GM23248 (cell line): ENCODE measurements at regions not wholly inside any gene's neighbourhood (a gene's known extent, or its start where the extent isn't known, plus 50 kb on each side); places are given as distances from the start of the nearest gene placed in this dataset.
"Not testable (repeated sequence)": the region's sequence is repeated elsewhere in the genome, so short reads cannot be mapped to it uniquely, and the experiment has no call there.

Source experiments
- DNase-seq: peaks from one replicate; pipeline ENCODE4 v3.0.0-alpha.2; 2015
- H2AFZ ChIP-seq: fragments of 200-600 bp; sonication (generic); 2 replicates; pipeline ENCODE4 v1.6.1; 2016; ENCODE audit warnings: antibody characterized with exemption
- H3F3A ChIP-seq: fragments of 200-600 bp; sonication (generic); 2 replicates; pipeline ENCODE4 v1.6.1; 2016; ENCODE audit warnings: mild to moderate bottlenecking, antibody characterized with exemption, mixed run types; ENCODE audit not compliant: insufficient read depth
- H3K27ac ChIP-seq: fragments of 200-600 bp; sonication (generic); 2 replicates; pipeline ENCODE4 v1.5.1; 2016; ENCODE audit warnings: mild to moderate bottlenecking
- H3K27me3 ChIP-seq: fragments of 200-600 bp; sonication (generic); replicated peaks from 2 replicates; pipeline ENCODE4 v1.6.1; 2016; ENCODE audit warnings: mild to moderate bottlenecking; ENCODE audit not compliant: insufficient read depth
- H3K36me3 ChIP-seq: fragments of 200-600 bp; sonication (generic); 2 replicates; pipeline ENCODE4 v1.6.1; 2016; ENCODE audit warnings: low read depth, mild to moderate bottlenecking
- H3K4me1 ChIP-seq: fragments of 200-600 bp; sonication (generic); 2 replicates; pipeline ENCODE4 v1.6.1; 2016; ENCODE audit warnings: mild to moderate bottlenecking; ENCODE audit not compliant: insufficient read depth
- H3K4me2 ChIP-seq: fragments of 200-600 bp; sonication (generic); one replicate; pipeline ENCODE4 v1.6.1; 2016; ENCODE audit warnings: mild to moderate bottlenecking; ENCODE audit not compliant: unreplicated experiment
- H3K4me3 ChIP-seq: fragments of 200-600 bp; sonication (generic); 2 replicates; pipeline ENCODE4 v1.5.1; 2016; ENCODE audit warnings: mild to moderate bottlenecking
- H3K79me2 ChIP-seq: fragments of 200-600 bp; sonication (generic); 2 replicates; pipeline ENCODE4 v1.6.1; 2016; ENCODE audit warnings: mild to moderate bottlenecking; ENCODE audit not compliant: insufficient read depth
- H3K9ac ChIP-seq: fragments of 200-600 bp; sonication (generic); 2 replicates; pipeline ENCODE4 v1.6.1; 2016; ENCODE audit warnings: mild to moderate bottlenecking
- H3K9me2 ChIP-seq: fragments of 200-600 bp; sonication (generic); 2 replicates; pipeline ENCODE4 v1.6.1; 2016; ENCODE audit warnings: mixed run types, mild to moderate bottlenecking, moderate library complexity; ENCODE audit not compliant: insufficient read depth
- H3K9me3 ChIP-seq: fragments of 200-600 bp; sonication (generic); one replicate; pipeline ENCODE4 v1.6.1; 2017; ENCODE audit warnings: low read depth
- H4K20me1 ChIP-seq: fragments of 200-600 bp; sonication (generic); 2 replicates; pipeline ENCODE4 v1.6.0; 2016; ENCODE audit not compliant: insufficient read depth
- EZH2 ChIP-seq: fragments of 200-600 bp; sonication (generic); IDR thresholded peaks from 2 replicates; pipeline ENCODE4 v1.6.1; 2018; ENCODE audit warnings: antibody characterized with exemption, mild to moderate bottlenecking; ENCODE audit not compliant: insufficient read depth, poor library complexity, severe bottlenecking
- EZH2phosphoT487 ChIP-seq: fragments of 200-600 bp; sonication (generic); IDR thresholded peaks from 2 replicates; pipeline ENCODE4 v1.6.1; 2018; ENCODE audit warnings: antibody characterized with exemption, moderate library complexity, mild to moderate bottlenecking, low read depth; ENCODE audit not compliant: insufficient read depth
- WGBS, 2 experiments: methylation state at CpG; one replicate each; pipeline ENCODE4 v1.1.6; 2015 to 2017; ENCODE audit warnings: low lambda C conversion rate in 2 of 2, low coverage in 1 of 2; ENCODE audit errors: missing lambda C conversion rate in 2 of 2; 5-methylcytosine and 5-hydroxymethylcytosine counted together
- in situ Hi-C: fragments of 300-500 bp; cut with MboI; formaldehyde crosslinking; loops from 2 replicates; pipeline ENCODE4 v1.15.0; 2020

DNA sequence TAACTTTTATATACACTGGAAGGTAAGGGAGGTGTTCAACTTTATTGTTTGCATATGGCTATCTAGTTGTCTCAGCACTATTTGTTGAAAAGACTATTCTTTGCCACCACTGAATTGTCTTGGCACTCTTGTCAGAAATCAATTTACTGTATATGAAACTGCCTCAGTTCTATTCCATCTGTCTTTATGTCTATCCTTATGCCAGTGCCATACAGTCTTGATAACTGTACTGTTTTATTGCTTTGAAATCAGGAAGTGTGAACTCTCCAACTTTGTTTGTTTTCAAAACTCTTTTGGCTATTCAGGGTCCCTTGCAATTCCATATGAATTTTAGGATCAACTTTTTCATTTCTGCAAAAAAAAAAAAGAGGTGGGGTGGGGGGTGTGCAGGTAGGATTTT is 77.2 kb downstream of the PRSS23 start:
- H3K36me3 ChIP-seq, result no peaks in the 10 kb centered on the region
- no peak overlapping the region for H3K9ac ChIP-seq
- no peaks in the 10 kb centered on the region for H3K79me2 ChIP-seq
- no peaks in the 10 kb centered on the region for H4K20me1 ChIP-seq
- H3K4me2 ChIP-seq, result no peak overlapping the region
- DNase-seq, result no peak
- H3K4me3 ChIP-seq, result no peak overlapping the region
- in situ Hi-C loops, result loop anchor here (10.0 kb wide), 1 partner anchor 47 kb away; no protein-coding TSS in a partner anchor
- H3K9me2 ChIP-seq, result no peaks in the 10 kb centered on the region
- H3K9me3 ChIP-seq, result no peaks in the 10 kb centered on the region
- peaks cover 7% of the 10 kb centered on the region; the same call in 1 of the 2 replicates for H3K4me1 ChIP-seq
- no peak overlapping the region for H2AFZ ChIP-seq
- TF ChIP-seq EZH2, result no peak
- no peak for TF ChIP-seq EZH2phosphoT487
- no peaks in the 10 kb centered on the region for H3K27me3 ChIP-seq
- no peaks in the 10 kb centered on the region for H3F3A ChIP-seq
- H3K27ac ChIP-seq, result no peak overlapping the region

- not testable (repeated sequence) for H2AFZ ChIP-seq, H3F3A ChIP-seq, H3K27ac ChIP-seq, H3K36me3 ChIP-seq, H3K79me2 ChIP-seq, H3K4me3 ChIP-seq, H3K9me2 ChIP-seq, H3K9me3 ChIP-seq, H3K4me2 ChIP-seq, H4K20me1 ChIP-seq, H3K9ac ChIP-seq, DNase-seq, H3K27me3 ChIP-seq, H3K4me1 ChIP-seq
- 91% methylated on average over 7 of the region's 26 CpGs; no CpG with 5 or more reads in 1 of the 2 experiments for WGBS, 2 experiments
- in situ Hi-C loops, result loop anchor here (10.0 kb wide), 1 partner anchor 46 kb away; no protein-coding TSS in a partner anchor
Observed at GRCh38 chr11:86879241-86879640, 76.0 kb downstream of the FZD4 start.

DNA sequence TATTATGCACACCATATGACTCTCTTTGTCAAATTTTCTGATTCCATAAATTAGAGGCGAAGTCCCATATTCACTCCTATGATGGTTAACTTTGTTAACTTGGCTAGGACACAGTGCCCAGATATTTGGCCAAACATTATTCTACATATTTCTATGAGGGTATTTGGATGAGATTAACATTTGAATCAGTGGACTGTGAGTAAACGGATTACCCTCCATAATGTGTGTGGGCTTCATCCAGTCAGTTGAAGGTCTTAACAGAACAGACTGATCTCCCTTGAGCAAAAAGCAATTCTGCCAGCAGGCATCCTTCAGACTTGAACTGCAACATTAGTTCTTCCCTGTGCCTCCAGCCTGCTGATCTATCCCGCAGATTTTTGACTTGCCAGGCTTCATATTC is 69.9 kb downstream of the FZD4 start:
- peaks cover 15% of the 10 kb centered on the region for H3F3A ChIP-seq
- no peak overlapping the region for H2AFZ ChIP-seq
- H3K4me2 ChIP-seq, result no peak overlapping the region
- H3K36me3 ChIP-seq, result no peaks in the 10 kb centered on the region
- no peaks in the 10 kb centered on the region for H3K27me3 ChIP-seq
- 93 to 95% methylated on average over 3 of the region's 3 CpGs for WGBS, 2 experiments
- H3K9me2 ChIP-seq, result no peaks in the 10 kb centered on the region
- no peak overlapping the region for H3K27ac ChIP-seq
- TF ChIP-seq EZH2phosphoT487 (no peak), EZH2 (no peak)
- H3K9me3 ChIP-seq, result no peaks in the 10 kb centered on the region
- no peak for DNase-seq
- H4K20me1 ChIP-seq, result no peaks in the 10 kb centered on the region
- H3K79me2 ChIP-seq, result no peaks in the 10 kb centered on the region
- no peak overlapping the region for H3K9ac ChIP-seq
- in situ Hi-C loops, result no loop called here
- no peak overlapping the region for H3K4me3 ChIP-seq
- peaks cover 13% of the 10 kb centered on the region for H3K4me1 ChIP-seq

GRCh38 chr11:86888164-86889000 is 66.8 kb downstream of the FZD4 start:
- no peaks in the 10 kb centered on the region for H3K9me2 ChIP-seq
- H3K4me3 ChIP-seq, result no peak overlapping the region
- peaks cover 15% of the 10 kb centered on the region for H3F3A ChIP-seq
- no peaks in the 10 kb centered on the region for H3K9me3 ChIP-seq
- 50 to 55% methylated on average over 5 of the region's 5 CpGs for WGBS, 2 experiments
- no peaks in the 10 kb centered on the region for H3K36me3 ChIP-seq
- H4K20me1 ChIP-seq, result no peaks in the 10 kb centered on the region
- H3K4me1 ChIP-seq, result peaks cover 13% of the 10 kb centered on the region
- in situ Hi-C loops, result no loop called here
- no peak overlapping the region for H3K9ac ChIP-seq
- no peak overlapping the region for H3K4me2 ChIP-seq
- no peaks in the 10 kb centered on the region for H3K79me2 ChIP-seq
- TF ChIP-seq EZH2phosphoT487, result no peak
- TF ChIP-seq EZH2, result no peak
- H3K27ac ChIP-seq, result peak overlapping the region; percentile 31
- DNase-seq, result peak; percentile 61
- no peak overlapping the region for H2AFZ ChIP-seq
- H3K27me3 ChIP-seq, result no peaks in the 10 kb centered on the region

DNA sequence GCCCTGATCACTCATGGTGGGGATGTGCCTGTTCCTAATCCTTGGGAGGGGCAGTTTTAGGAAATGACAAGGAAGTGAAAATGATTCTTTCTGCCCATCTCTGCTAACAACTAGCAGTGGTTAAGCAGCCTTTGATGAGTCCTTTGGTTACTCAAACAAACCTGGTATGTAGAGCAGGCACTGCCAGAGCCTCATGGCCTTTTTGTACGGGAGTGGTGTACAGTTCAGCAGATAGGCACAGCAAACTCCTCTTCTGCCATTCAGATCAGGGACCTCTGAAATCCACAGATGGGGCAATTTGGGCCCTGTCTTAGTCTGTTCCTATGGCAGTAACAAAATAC is 66.2 kb downstream of the FZD4 start:
- TF ChIP-seq EZH2phosphoT487, result no peak
- TF ChIP-seq EZH2, result no peak
- H3K79me2 ChIP-seq, result no peaks in the 10 kb centered on the region
- no peaks in the 10 kb centered on the region for H3K27me3 ChIP-seq
- H3K36me3 ChIP-seq, result no peaks in the 10 kb centered on the region
- peak overlapping the region; percentile 31 for H3K27ac ChIP-seq
- in situ Hi-C loops, result no loop called here
- peaks cover 15% of the 10 kb centered on the region for H3F3A ChIP-seq
- no peaks in the 10 kb centered on the region for H3K9me2 ChIP-seq
- no peaks in the 10 kb centered on the region for H4K20me1 ChIP-seq
- no peak overlapping the region for H3K4me3 ChIP-seq
- no peak overlapping the region for H3K9ac ChIP-seq
- H3K4me2 ChIP-seq, result no peak overlapping the region
- DNase-seq, result peak; percentile 51
- no peak overlapping the region for H2AFZ ChIP-seq
- WGBS, 2 experiments, result 10 to 24% methylated on average over 1 of the region's 1 CpG
- H3K4me1 ChIP-seq, result peaks cover 13% of the 10 kb centered on the region
- no peaks in the 10 kb centered on the region for H3K9me3 ChIP-seq
